Stimulated activated CD4-positive, alpha-beta T cell treated with anti-CD3 and anti-CD28 coated beads, Interleukin-2, amount 100 ng/mL, for 48 hours (primary cell): ENCODE measurements at regions not wholly inside any gene's neighbourhood (a gene's known extent, or its start where the extent isn't known, plus 50 kb on each side); places are given as distances from the start of the nearest gene placed in this dataset.

ENCODE experiments used
- DNase-seq, 2 donors: peaks; one replicate each; pipeline ENCODE4 v3.0.0-alpha.2; 2020

DNA sequence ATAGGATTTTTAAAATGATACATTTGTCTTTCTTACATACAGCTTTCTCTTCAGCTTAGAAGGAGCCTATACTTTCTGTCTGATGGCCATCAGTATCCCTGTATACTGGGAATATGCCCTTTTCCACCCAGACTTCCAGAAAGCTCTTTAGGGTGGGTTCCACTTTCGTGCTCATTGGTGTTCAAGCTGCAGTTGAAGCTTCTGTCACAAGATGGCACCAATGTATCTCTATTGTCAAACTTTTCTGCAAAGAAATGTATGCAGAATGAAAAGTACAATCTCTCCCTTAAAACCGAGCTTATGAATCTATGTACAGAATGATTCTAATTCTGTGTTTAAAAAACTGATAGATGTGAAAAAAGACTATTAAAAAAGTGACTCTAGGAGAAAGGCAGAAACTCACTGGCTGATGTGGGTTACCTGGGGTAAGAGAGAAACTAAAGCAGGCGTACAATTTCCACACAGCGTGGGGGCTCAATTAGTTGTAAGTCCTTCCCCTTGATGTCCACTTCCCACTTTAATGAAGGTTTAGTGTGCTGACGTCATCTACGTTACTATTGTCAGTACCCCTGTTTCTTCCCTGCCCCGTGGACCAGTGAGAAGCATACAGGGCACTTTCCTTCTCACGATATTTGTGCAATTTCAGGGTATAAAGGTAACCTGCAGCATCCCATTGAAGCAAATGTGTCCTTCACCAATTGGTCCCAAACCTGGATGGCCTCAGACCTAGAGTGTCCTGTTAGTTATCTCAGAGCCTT is 57.3 kb upstream of the TCEAL2 start:
- peak; percentile 4 to 12 for DNase-seq

DNA sequence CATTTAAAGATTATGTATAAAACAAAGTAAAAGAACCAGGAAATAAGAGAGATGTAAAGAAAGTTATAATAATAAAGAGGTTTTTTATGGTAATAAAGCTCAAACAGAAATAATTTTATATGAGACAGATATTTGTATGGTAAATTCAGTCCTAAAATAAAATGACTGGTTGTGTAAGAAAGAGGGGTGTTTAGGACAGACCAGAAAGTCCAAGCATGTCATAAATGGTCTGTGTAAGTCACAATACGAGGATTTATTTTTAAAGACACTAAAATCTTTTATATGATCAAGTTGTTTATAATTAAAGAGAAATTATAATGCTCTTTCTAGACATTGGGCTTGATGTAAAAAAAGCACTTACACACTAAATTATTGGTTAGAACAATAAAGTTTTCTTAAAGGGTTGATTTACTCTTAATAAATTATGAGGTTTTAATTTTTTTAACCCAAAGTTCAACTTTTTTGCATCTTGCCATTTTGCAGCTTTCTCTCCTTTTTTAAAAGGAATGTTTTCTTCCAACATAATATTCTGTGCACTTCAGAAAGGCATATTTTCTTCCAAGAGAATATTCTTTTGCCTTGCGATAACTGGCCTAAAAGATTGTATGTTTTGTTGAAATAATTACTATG is 61.9 kb upstream of the TCEAL2 start:
- no peak for DNase-seq

DNA sequence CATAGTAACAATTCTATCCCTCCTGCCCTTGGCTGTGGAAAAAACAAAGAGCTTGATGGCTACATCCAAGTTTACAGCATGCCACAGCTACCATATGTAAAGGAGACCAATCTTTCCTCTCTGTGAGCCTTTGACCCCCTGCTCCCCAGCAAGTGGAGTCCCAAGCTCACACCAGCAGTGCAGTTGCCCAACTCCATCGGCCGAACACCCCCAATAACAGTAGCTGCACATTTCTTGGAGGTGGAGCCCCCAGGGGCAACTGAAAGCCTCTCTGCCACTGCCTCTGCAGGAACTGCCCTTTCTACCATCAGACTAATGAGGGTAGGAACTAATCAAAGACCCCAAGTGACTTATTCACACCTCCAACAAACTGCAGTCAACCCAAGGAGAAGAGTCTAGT is 81.0 kb upstream of the TCEAL2 start:
- no peak for DNase-seq

DNA sequence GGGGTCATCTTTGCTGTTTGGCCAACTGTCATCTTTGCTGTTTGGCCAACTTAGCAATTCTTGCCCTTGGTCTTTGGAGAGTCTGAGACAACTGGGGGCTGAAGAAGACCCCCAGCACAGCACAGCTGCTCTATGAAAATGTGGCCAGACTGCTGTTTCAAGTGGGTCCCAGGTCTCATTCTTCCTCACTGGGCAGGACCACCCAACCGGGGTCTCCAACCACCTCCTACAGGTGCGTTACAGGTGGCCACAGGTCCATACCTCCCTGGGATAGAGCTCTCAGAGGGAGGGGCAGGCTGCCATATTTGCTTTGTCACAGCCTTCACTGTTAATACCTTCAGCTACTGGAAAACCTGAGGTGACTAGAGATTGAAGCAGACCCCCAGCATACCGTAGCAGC is 82.1 kb upstream of the TCEAL2 start:
- DNase-seq = no peak

DNA sequence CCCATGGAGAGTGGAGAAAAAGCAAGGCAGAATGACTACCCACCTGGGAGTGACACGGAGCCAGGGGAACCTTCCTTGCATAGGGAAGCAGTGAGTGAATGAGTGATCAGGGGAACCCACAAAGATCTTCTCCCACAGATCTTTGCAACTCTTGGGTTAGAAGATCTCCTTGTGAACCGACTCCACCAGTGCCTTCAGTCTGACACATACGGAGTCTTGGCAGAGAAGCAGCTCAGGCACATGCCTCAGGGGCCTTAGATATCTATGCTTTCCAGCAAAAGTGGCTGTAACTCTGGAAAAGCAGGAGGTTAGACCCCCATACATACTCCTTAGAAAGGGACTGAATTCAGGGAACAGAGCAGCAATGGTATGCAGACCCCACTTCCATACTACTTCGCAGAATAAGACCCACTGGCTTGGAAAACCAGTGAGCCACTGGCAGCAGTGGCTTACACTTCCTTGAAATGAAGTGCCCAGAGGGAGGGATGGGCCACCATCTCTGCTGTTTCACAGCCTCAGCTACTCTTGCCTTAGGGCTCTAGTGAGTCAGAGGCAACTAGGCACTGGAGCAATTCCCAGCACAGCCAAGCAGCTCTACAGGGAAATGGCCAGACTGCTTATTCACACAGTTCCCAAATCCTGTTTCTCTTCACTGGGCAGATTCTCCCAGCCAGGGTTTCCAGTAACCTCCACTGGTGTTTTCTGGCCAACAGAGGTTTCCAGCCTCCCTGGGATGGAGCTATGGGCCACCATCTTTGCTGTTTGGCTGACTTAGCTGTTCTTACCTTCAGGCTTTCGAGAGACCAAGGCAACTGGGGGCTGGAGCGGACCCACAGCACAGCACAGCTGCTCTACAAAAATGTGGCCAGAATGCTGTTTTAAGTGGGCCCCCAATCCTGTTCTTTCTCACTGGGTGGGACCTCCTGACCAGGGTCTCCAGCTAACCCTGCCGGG is 82.8 kb upstream of the TCEAL2 start:
- no peak for DNase-seq

DNA sequence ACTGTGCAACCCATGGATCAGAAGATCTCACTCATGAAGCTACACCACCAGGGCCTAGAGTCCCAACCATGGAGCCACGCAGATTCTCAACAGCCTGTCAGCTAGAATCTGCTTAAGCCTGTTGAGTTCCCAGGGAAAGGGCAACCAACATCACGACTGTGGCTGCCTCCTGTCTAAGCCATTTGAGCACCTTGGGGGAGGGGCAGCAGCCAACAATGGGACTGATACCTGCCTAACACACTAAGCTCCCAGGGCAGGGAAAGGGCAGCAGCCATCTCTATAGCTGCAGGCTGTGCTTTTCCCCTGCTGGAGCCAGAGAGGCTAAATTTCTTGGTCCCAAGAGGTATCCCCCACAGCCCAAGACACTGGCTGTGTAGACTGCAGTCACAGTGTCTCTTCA is 96.5 kb upstream of the TCEAL2 start:
- no peak for DNase-seq

DNA sequence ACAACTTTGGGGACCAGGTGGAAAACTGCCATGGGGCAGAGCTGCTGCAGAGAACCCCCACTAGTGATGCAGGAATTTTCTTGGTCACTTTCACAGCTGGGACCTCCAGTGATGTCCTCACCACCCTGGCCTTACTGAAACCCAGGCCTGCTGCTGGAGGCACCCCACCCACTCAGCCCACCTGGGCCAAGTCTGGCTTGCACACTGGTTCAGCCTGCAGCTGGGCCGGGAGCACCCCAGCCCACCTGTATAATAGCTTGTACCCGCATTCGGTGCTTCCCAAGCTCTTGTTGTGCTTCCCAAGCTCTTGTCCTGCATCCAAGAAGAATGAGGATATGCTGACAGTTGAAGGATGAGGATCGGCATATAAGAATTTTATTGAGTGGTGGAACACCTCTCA is 86.4 kb upstream of the ZMAT1 start:
- DNase-seq = no peak

DNA sequence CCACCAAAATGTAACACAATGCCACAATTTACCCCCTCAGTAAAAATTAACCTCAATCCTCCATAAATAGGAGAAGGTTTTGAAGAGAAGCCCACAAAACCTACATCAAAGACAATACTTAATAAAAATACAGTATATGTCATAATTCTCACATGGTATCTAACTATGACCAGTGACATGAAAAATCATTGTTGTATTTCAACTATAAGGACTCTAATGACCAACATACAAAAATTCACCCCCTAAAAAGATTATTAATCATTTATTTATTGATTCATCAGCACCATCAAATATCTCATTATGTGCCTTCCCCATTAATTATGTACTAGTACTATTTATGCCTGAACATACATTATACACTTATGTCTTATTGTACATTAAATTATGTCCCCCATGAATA is 77.1 kb upstream of the ZMAT1 start:
- DNase-seq = no peak

DNA sequence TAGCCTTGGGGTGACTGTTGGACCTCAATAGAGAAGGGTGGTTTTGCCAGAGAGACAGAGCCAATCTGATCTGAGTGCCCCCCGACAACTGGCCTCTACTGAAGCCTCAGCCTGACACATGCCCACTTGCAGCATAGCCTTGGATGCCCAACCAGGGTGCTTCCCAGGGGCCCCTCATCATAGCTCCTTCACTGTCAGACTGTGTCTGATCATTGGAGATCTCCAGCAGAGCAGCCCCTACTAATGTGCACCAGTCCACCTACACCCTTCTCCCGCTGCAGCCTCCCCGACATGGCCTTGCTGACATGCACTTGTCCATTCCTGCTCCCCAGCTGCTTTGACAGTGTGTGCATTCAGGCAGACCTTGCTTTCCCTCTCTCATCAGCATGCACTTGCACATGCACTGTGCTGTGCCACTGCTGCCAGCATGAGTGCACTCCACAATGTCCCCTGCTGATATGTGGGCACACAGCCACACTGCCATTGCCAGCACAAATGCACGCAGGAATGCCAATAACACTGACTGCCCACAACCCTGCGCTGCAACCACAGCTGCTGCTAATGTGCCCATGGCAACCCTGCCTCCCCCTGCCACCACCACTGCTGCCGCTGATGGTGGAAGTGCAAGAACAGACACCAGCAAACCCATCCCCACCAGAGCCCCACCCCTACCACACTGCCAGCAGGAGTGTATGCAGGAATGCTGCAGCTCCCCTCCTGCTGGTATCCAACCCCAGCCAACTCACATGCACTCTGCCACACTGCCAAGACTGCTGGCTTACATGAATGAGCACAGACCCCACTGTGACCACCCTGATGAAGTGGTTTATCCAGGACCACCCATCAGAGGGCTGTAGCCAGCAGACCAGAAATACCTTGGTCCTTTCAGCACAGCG is 68.1 kb upstream of the ZMAT1 start:
- DNase-seq = no peak

DNA sequence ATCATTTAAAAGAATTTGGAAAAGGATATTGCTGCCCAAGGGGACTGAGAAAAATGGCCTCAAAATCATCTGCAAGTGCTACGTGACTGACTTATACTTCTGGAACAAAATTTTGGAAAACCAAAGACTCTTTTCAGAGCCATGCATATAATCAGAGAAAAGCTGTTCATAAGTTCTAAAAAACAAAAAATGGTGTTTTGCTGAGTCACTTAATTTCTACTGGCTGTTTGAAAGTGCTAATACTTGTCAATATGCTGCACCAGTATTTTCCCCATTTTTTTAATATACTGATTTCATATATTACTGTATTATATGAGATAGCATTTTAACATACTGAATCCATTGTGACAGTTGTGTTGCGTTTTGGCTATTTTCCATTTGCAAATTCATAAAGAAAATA is 61.5 kb upstream of the ZMAT1 start:
- no peak for DNase-seq

DNA sequence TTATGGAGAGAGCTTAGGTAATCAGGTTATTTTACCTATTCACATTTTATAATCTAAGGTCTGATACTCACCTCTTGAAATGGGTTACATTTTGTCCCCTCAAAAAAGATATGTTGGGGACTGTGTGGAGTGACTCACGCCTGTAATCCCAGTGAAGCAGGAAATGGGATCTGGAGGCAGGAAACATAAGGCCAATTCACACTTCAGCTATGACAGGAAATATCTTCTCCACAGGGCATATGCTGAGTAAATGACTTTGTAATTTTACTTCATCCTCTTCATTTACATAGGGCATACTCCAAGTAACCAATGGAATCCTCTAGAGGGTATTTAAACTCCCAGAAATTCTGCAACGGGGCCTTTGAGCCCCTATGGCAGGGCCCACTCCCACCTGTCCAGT is 54.8 kb upstream of the ZMAT1 start:
- no peak for DNase-seq
